ENCODE measurements at regions not wholly inside any gene's neighbourhood (a gene's known extent, or its start where the extent isn't known, plus 50 kb on each side); places are given as distances from the start of the nearest gene placed in this dataset.

- Histone ChIP-seq H3K27ac (ENCODE audit: insufficient read depth, low read depth, low read length, poor library complexity, severe bottlenecking) (no peak overlapping the region), H3K4me1 (ENCODE audit: control insufficient read depth, insufficient read depth, low read length) (no peaks in the 10 kb centered on the region), H3K36me3 (ENCODE audit: control insufficient read depth, insufficient read depth, low read length) (no peaks in the 10 kb centered on the region), H3K9me3 (ENCODE audit: control insufficient read depth, low read length) (no peaks in the 10 kb centered on the region), H3K4me3 (ENCODE audit: insufficient read depth, low read depth, low read length) (no peak overlapping the region), H3K27me3 (ENCODE audit: control insufficient read depth, insufficient read depth, low read length, poor library complexity, severe bottlenecking) (no peaks in the 10 kb centered on the region)
- 93 to 95% methylated on average over 5 to 6 of the region's 6 CpGs for whole genome bisulfite sequencing, 2 experiments
These were observed 714.4 kb downstream of the DCDC2C start for GRCh38 chr2:4417771-4418170.

DNA sequence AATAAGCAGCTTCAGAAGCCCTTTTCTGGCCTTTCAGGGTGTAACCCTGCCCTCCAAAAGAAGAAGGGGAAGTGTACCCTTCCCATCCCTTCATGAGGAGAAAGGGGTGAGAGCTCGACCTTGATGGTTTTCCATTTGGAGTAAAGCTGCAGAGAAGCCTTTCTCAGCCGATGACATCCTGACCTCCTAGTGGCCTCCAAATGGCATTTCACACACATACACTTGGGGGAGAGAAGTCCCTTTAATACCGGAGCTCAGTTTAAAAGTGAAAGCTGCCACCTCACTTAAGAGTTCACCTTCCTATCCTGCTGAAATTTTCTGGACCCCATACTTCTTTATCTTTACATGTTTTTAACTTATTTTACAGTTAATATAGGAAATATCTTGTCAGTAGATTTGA, 716.7 kb downstream of the DCDC2C start:
- 44 to 55% methylated on average over 1 to 3 of the region's 3 CpGs for WGBS, 2 experiments
- Histone ChIP-seq H3K9me3 (ENCODE audit: control insufficient read depth, low read length) (no peaks in the 10 kb centered on the region), H3K27me3 (ENCODE audit: control insufficient read depth, insufficient read depth, low read length, poor library complexity, severe bottlenecking) (no peaks in the 10 kb centered on the region), H3K4me3 (ENCODE audit: insufficient read depth, low read depth, low read length) (no peak overlapping the region), H3K36me3 (ENCODE audit: control insufficient read depth, insufficient read depth, low read length) (no peaks in the 10 kb centered on the region), H3K4me1 (ENCODE audit: control insufficient read depth, insufficient read depth, low read length) (no peaks in the 10 kb centered on the region), H3K27ac (ENCODE audit: insufficient read depth, low read depth, low read length, poor library complexity, severe bottlenecking) (no peak overlapping the region)

GRCh38 chr2:4424153-4424552, 720.8 kb downstream of the DCDC2C start:
- Histone ChIP-seq H3K36me3 (ENCODE audit: control insufficient read depth, insufficient read depth, low read length) (no peaks in the 10 kb centered on the region), H3K9me3 (ENCODE audit: control insufficient read depth, low read length) (no peaks in the 10 kb centered on the region), H3K27ac (ENCODE audit: insufficient read depth, low read depth, low read length, poor library complexity, severe bottlenecking) (no peak overlapping the region), H3K27me3 (ENCODE audit: control insufficient read depth, insufficient read depth, low read length, poor library complexity, severe bottlenecking) (no peaks in the 10 kb centered on the region), H3K4me3 (ENCODE audit: insufficient read depth, low read depth, low read length) (no peak overlapping the region), H3K4me1 (ENCODE audit: control insufficient read depth, insufficient read depth, low read length) (peaks cover 2% of the 10 kb centered on the region)
- WGBS, 2 experiments: 93 to 99% methylated on average over 6 of the region's 6 CpGs

DNA sequence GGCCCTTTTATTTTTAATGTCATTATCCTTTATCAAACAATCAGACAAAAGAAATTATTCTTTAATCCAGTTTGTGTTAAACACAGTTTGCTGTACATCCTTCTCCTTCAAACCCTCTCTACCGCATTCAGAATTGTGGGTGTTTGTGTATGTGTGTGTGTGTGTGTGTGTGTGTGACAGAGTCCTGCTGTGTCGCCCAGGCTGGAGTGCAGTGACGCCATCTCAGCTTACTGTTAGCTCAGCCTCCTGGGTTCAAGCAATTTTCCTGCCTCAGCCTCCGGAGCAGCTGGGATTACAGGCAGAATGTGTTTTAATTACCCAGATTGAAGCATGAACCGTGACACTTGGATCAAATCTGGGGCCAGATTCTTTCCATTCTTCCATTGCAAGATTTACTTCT, 723.7 kb downstream of the DCDC2C start:
- peaks cover 2% of the 10 kb centered on the region for H3K4me1 ChIP-seq (ENCODE audit: control insufficient read depth, insufficient read depth, low read length)
- no peaks in the 10 kb centered on the region for H3K9me3 ChIP-seq (ENCODE audit: control insufficient read depth, low read length)
- H3K4me3 ChIP-seq (ENCODE audit: insufficient read depth, low read depth, low read length): no peak overlapping the region
- no peak overlapping the region for H3K27ac ChIP-seq (ENCODE audit: insufficient read depth, low read depth, low read length, poor library complexity, severe bottlenecking)
- H3K36me3 ChIP-seq (ENCODE audit: control insufficient read depth, insufficient read depth, low read length): no peaks in the 10 kb centered on the region
- WGBS, 2 experiments: 79% methylated on average over 4 to 5 of the region's 5 CpGs
- H3K27me3 ChIP-seq (ENCODE audit: control insufficient read depth, insufficient read depth, low read length, poor library complexity, severe bottlenecking): no peaks in the 10 kb centered on the region

DNA sequence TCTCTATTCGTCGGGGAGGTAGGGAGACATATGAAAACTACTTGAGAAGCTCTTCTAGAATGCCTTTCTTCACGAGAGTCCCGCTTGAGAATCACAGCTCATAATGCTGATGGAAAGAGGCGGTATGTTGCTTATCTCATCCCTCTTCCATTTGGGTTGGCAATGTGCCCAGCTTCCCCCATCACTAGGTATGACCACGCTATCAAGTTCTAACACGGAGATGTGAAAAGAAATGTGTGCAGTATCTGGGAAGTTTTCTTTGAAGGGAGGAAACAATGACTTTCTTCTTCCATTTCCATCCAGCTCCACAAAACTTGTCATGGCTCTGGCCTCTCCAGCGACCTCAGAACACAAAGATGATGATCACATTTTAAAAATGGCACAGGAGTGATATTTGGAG, 742.4 kb downstream of the DCDC2C start:
- Histone ChIP-seq H3K36me3 (ENCODE audit: control insufficient read depth, insufficient read depth, low read length) (no peaks in the 10 kb centered on the region), H3K27me3 (ENCODE audit: control insufficient read depth, insufficient read depth, low read length, poor library complexity, severe bottlenecking) (no peaks in the 10 kb centered on the region), H3K4me3 (ENCODE audit: insufficient read depth, low read depth, low read length) (no peak overlapping the region), H3K27ac (ENCODE audit: insufficient read depth, low read depth, low read length, poor library complexity, severe bottlenecking) (no peak overlapping the region), H3K4me1 (ENCODE audit: control insufficient read depth, insufficient read depth, low read length) (peaks cover 6% of the 10 kb centered on the region), H3K9me3 (ENCODE audit: control insufficient read depth, low read length) (no peaks in the 10 kb centered on the region)
- WGBS, 2 experiments: 75 to 79% methylated on average over 7 to 8 of the region's 8 CpGs

- Histone ChIP-seq H3K4me1 (ENCODE audit: control insufficient read depth, insufficient read depth, low read length) (no peaks in the 10 kb centered on the region), H3K36me3 (ENCODE audit: control insufficient read depth, insufficient read depth, low read length) (no peaks in the 10 kb centered on the region), H3K4me3 (ENCODE audit: insufficient read depth, low read depth, low read length) (no peak overlapping the region), H3K27ac (ENCODE audit: insufficient read depth, low read depth, low read length, poor library complexity, severe bottlenecking) (no peak overlapping the region), H3K27me3 (ENCODE audit: control insufficient read depth, insufficient read depth, low read length, poor library complexity, severe bottlenecking) (no peaks in the 10 kb centered on the region), H3K9me3 (ENCODE audit: control insufficient read depth, low read length) (no peaks in the 10 kb centered on the region)
- WGBS, 2 experiments: 93 to 94% methylated on average over 6 of the region's 6 CpGs
These were observed 751.5 kb downstream of the DCDC2C start for GRCh38 chr2:4454907-4455306.

- H3K27ac ChIP-seq (ENCODE audit: insufficient read depth, low read depth, low read length, poor library complexity, severe bottlenecking): no peak overlapping the region
- H3K4me3 ChIP-seq (ENCODE audit: insufficient read depth, low read depth, low read length): no peak overlapping the region
- H3K4me1 ChIP-seq (ENCODE audit: control insufficient read depth, insufficient read depth, low read length): no peaks in the 10 kb centered on the region
- H3K36me3 ChIP-seq (ENCODE audit: control insufficient read depth, insufficient read depth, low read length): no peaks in the 10 kb centered on the region
- no peaks in the 10 kb centered on the region for H3K27me3 ChIP-seq (ENCODE audit: control insufficient read depth, insufficient read depth, low read length, poor library complexity, severe bottlenecking)
- WGBS, 2 experiments: 76 to 90% methylated on average over 2 of the region's 3 CpGs
- no peaks in the 10 kb centered on the region for H3K9me3 ChIP-seq (ENCODE audit: control insufficient read depth, low read length)
These were observed 752.2 kb downstream of the DCDC2C start for GRCh38 chr2:4455486-4456155.

DNA sequence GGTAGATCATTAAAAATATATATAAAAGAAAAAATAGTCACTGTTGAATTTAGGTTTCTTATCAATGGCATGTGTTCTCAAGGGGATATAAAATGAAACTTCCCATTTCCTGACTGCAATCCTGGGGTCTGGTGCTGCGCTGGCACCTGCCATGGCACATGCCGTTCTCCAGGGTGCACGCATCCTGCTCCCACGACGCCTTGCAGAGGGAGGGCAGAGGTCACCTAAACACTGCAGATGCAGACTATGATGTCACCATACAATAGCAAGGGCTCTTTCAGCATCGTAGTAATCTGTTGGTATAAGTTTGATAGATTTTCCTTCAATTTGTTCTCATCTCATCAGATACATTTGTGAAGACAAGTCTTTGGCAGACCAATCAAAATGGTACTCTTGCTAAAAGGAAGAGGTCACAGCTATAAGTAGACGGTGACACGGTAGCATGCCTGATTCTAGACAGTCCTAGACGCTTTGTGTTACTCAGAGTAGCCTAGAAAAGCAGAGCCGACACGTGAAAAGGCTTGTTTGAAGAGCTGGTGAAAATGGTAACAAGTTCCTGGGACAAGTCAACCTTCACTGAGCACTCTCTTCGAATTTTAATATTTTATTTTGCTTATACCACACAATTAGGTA, 761.4 kb downstream of the DCDC2C start:
- Histone ChIP-seq H3K4me3 (ENCODE audit: insufficient read depth, low read depth, low read length) (no peak overlapping the region), H3K36me3 (ENCODE audit: control insufficient read depth, insufficient read depth, low read length) (no peaks in the 10 kb centered on the region), H3K9me3 (ENCODE audit: control insufficient read depth, low read length) (no peaks in the 10 kb centered on the region), H3K27me3 (ENCODE audit: control insufficient read depth, insufficient read depth, low read length, poor library complexity, severe bottlenecking) (no peaks in the 10 kb centered on the region), H3K4me1 (ENCODE audit: control insufficient read depth, insufficient read depth, low read length) (no peaks in the 10 kb centered on the region), H3K27ac (ENCODE audit: insufficient read depth, low read depth, low read length, poor library complexity, severe bottlenecking) (no peak overlapping the region)
- WGBS, 2 experiments: 86 to 87% methylated on average over 10 to 11 of the region's 12 CpGs

DNA sequence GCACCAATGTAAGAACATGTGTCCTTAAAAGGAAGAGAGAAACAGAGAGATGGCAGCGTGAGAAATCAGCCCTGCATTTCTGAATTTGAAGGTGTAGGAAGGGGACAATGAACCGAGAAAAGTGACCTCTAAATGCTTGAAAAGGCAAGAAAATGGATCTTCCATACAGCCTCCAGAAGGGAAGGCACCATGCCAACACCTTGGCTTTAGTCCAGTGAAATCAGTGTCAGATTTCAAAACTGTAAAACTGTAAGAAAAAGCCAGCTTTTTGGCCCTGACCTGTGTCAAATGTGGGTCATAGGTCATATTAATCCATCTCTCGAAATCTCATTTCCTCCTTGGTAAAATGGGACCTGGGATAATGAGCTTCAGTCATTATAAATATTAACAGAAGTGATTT, 762.3 kb downstream of the DCDC2C start:
- 70 to 83% methylated on average over 2 to 3 of the region's 3 CpGs for WGBS, 2 experiments
- no peaks in the 10 kb centered on the region for H3K4me1 ChIP-seq (ENCODE audit: control insufficient read depth, insufficient read depth, low read length)
- H3K36me3 ChIP-seq (ENCODE audit: control insufficient read depth, insufficient read depth, low read length): no peaks in the 10 kb centered on the region
- H3K27me3 ChIP-seq (ENCODE audit: control insufficient read depth, insufficient read depth, low read length, poor library complexity, severe bottlenecking): no peaks in the 10 kb centered on the region
- no peak overlapping the region for H3K4me3 ChIP-seq (ENCODE audit: insufficient read depth, low read depth, low read length)
- no peak overlapping the region for H3K27ac ChIP-seq (ENCODE audit: insufficient read depth, low read depth, low read length, poor library complexity, severe bottlenecking)
- H3K9me3 ChIP-seq (ENCODE audit: control insufficient read depth, low read length): no peaks in the 10 kb centered on the region

- Histone ChIP-seq H3K9me3 (ENCODE audit: control insufficient read depth, low read length) (peaks cover 3% of the 10 kb centered on the region), H3K4me1 (ENCODE audit: control insufficient read depth, insufficient read depth, low read length) (no peaks in the 10 kb centered on the region), H3K27me3 (ENCODE audit: control insufficient read depth, insufficient read depth, low read length, poor library complexity, severe bottlenecking) (no peaks in the 10 kb centered on the region), H3K36me3 (ENCODE audit: control insufficient read depth, insufficient read depth, low read length) (no peaks in the 10 kb centered on the region), H3K4me3 (ENCODE audit: insufficient read depth, low read depth, low read length) (no peak overlapping the region), H3K27ac (ENCODE audit: insufficient read depth, low read depth, low read length, poor library complexity, severe bottlenecking) (no peak overlapping the region)
These were observed 772.2 kb downstream of the DCDC2C start for GRCh38 chr2:4475618-4476017.

All from ectodermal cell (in vitro differentiated cells).